ENCODE measurements at regions not wholly inside any gene's neighbourhood (a gene's known extent, or its start where the extent isn't known, plus 50 kb on each side); places are given as distances from the start of the nearest gene placed in this dataset.
A peak's percentile ranks its signal among the peaks of the same experiment; 100 is the strongest.
"Not testable (repeated sequence)": the region's sequence is repeated elsewhere in the genome, so short reads cannot be mapped to it uniquely, and the experiment has no call there.

DNA sequence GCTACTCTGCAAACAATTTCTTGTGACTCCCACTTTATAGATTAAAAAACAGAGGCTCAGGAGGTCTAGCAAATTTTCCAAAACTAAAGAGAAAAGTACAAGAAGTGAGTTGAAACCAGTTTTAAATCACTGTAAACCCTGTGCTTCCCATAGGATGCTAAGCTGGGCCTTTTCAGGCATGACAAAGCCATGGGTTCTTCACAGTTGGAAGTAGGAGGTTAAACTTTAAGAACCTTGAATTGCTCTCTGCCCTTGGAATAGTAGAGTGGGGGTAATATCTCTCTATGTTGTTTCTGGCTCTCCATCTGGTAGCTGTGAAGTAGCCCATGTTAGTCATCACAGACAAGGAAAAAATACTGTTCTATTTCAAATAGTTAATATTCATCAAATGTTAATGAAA lies 193.6 kb upstream of the SATB1 start:
- no peak for DNase-seq (ENCODE audit: low read depth)

DNA sequence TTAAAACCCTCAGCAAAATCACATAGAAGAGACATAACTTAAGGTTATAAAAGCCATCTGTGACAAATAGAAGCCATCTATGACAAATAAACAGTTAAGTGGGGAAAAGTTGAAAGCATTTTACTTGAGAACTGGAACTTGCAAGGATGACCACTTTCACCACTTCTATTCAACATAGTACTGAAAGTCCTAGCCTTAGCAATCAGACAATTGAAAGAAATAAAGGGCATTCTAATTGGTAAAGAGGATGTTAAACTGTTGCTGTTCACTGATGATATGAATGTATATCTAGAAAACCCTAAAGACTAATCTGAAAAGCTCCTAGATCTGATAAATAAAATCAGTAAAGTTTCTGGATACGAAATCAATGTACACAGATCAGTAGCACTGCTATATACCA lies 186.9 kb upstream of the SATB1 start:
- no peak for DNase-seq (ENCODE audit: low read depth)

DNA sequence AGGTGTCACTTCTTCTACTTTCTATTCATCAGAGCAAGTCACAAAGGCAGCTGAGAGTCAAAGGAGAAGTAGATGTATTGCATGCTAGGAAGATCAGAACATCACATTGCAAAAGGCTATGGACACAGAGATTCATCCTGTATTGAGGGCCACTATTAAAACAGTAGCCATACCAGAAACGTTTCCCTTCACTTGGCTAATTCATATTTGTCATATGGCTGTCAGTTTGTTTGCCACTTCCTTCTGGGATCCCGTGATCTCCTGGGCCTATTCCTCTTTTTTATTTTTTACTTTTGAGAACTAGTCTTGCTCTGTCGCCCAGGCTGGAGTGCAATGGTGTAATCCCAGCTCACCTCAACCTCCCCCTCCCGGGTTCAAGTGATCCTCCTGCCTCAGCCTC lies 184.0 kb upstream of the SATB1 start:
- no peak for DNase-seq (ENCODE audit: low read depth)

DNA sequence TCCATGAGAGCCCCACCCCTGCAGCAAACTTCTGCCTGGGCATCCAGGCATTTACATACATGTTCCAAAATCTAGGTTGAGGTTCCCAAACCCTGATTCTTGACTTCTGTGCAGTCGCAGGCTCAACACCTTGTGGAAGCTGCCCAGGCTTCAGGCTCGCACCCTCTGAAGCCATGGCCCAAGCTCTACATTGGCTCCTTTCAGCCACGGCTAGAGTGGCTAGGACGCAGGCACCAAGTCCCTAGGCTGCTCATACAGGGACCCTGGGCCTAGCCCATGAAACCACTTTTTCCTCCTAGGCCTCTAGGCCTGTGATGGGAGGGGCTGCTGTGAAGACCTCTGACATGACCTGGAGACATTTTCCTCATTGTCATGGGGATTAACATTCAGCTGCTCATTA lies 172.8 kb upstream of the SATB1 start:
- no peak for DNase-seq (ENCODE audit: low read depth)

DNA sequence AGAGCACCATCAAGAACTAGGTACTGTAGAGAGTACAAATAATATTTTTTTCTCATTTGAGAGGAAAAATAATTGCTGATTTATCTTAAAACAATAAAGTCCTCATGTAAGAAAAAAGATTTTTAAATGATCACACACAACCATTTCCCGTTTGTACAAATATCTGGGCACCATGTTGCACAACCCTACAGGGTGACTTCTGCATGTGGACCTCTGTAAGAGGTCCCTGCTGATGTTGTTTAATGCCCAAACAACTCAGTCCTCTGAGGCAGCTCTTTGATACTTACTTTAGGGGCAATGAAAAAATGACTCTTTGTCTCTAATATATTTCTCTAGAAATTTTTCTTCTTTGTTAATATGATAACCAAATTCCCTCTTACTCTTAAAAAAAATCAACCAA lies 168.1 kb upstream of the SATB1 start:
- DNase-seq (ENCODE audit: low read depth): no peak

DNA sequence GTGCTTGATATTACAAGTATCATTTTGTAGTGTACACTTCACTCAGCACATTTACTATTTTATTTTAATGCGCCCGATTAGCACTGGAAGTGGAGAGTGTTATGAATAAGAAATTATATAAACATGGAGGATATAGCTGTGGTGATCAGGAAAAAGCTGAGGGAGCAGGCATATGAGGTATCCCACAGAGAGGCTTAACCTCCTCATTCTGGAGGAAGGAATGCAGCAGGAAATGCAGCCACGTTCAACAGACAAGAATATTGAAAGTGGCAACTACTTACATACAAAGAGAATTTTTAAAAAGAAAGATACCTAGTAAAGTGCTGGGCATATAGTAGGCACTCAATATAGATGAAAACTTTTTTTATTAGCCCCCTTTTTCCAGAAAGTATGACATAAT lies 166.0 kb upstream of the SATB1 start:
- no peak for DNase-seq (ENCODE audit: low read depth)

DNA sequence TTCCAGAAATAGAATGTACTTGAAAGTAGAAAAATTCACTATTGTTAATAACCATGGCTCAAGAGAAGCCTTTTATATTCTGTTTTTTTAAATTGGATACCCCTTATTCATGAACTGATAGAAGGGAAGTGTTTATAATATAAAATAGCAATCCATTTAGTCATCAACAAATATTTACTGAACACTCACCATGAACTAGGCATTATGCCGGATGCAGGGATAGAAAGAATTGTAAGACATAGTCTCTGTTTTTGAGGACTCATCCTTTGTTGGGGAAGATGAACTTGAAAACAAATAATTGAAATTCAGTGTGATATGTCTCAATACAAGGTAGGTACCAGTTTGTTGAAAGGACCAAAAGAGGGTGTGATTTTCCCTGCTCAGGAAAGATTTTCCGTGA lies 160.9 kb upstream of the SATB1 start:
- no peak for DNase-seq (ENCODE audit: low read depth)

DNA sequence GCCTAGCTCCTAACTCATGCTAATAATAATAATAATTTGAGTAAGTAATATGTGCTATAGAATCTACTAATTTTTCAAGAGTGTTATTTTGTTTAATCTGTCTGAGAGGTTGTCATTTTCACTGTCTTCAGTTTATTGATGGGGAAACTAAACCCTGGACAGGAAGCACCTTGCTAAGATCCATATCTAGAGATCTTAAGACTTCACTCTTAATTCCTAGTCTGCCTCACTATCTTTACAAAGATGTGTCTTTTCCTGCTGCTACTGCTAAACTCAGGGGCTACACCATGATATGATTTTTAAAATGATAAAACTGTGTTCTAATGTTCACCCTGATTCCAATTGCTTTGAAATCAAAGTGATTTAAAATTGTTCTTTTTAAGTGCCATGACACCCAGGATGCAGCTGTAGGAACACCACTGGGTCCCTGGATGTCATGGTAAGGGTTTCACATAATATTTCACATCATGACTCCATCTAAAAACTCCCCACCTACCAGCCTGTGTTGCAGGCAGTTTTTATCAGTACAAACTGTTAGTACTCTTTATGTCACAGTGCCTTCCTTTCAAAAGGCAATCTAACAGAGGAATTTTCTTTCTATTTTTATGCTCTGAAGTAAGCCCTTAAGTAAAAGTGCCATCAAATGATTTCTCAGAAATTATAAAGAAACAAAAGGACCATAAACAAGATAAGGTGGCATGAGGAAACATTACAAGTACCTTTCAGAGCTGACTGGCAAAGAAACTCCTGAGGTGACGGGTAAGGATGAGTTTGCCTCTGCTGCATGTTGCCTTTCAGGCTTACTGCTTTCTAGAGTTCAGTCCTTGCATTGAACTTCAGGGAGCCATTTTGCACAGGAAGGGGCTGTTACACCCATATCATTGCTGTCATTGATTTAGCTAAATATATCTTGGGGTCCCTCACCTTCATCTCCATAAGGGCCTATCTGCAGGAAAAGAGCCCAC lies 160.1 kb upstream of the SATB1 start:
- no peak for DNase-seq (ENCODE audit: low read depth)

DNA sequence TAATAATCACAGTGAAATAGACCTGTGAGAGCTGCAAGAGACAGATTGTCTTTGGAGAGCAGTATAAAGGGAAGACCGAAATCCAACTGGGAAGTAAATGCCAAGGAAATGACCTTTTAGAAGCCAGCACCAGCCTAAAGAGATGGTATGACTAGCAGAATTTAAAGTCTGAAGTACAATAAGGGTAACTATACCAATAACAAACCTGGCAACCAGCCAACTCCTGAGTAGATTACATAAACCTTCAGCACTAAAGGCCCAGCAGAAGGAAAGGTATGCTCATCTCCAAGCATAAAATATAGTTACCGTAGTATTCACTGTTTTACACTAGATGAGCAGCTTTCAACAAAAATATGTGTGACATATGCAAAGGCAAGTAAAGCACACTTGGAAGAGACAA lies 155.1 kb upstream of the SATB1 start:
- no peak for DNase-seq (ENCODE audit: low read depth)

DNA sequence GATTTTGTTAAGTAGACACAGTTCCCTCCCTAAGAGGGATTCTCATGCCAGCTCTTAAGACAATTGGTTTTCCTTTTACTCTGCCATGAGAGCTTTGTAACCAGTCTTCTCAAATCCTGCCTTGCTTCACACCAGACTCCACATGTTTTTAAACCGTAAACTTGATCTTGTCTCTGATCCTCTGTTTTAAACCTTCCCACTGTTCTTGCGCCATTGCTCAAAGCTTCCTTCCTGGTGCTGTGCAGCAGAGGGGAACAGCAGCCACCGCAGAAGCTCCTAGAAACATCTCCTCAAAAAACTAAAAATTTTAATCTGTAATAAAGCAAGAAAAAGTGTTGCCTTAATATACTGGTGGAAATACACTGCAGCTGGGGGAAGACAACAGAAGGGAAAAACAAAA lies 154.5 kb upstream of the SATB1 start:
- DNase-seq (ENCODE audit: low read depth): no peak

DNA sequence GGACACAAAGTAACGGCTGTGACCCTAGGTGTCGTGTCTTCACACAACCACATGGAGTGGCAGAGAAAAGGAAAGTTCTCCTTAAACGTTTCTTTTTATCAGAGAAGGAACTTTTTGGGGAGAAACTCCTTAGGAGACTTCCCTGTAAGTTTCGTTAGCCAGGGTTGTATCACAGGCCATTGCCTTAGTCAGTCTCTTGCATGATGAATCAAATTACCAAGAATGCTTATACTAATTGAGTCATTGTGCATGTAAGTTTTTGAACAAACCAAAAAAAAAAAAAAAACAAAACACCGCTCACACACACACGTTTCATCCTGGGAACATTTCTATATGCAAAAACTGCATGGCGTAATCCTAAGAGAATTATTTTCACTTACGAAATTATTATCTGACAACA lies 150.4 kb upstream of the SATB1 start:
- DNase-seq (ENCODE audit: low read depth): no peak

DNA sequence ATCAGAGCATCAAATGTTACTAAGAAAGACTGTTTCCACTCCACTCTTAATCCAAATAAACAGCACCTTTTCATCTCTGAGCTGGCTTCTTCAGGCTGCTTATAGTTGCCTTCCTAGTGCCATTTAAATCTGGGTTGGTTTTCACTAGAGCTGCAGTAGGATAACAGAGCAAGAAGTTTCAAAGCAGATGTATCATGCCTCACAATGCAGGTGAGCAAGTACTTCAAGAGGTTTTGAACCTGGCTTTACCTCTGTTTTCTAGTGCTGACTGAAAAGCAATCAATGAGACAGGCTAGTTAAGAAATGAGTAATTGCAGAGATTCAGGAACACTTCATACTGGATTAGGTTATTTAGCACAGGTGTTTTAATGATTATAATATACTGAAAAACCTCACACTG lies 147.7 kb upstream of the SATB1 start:
- no peak for DNase-seq (ENCODE audit: low read depth)

DNA sequence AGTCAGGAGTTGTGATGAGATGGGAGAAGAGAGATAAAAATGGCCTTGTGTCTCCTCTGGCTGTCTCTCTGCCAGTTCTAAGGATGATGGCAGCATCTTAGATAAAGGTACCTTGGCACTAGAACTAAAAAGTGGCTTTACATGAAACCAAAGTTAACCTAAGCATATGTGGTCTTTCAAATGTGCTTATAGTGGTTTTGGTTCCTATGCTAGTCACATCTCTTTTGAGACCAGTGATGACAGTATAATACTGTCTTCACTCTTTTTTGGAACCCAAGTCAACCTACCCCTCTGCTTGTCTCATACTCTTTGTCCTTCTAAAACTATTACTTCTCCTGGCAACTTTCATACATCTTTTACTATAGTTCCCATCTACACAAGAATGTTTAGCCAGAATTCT lies 142.2 kb upstream of the SATB1 start:
- DNase-seq (ENCODE audit: low read depth): no peak

DNA sequence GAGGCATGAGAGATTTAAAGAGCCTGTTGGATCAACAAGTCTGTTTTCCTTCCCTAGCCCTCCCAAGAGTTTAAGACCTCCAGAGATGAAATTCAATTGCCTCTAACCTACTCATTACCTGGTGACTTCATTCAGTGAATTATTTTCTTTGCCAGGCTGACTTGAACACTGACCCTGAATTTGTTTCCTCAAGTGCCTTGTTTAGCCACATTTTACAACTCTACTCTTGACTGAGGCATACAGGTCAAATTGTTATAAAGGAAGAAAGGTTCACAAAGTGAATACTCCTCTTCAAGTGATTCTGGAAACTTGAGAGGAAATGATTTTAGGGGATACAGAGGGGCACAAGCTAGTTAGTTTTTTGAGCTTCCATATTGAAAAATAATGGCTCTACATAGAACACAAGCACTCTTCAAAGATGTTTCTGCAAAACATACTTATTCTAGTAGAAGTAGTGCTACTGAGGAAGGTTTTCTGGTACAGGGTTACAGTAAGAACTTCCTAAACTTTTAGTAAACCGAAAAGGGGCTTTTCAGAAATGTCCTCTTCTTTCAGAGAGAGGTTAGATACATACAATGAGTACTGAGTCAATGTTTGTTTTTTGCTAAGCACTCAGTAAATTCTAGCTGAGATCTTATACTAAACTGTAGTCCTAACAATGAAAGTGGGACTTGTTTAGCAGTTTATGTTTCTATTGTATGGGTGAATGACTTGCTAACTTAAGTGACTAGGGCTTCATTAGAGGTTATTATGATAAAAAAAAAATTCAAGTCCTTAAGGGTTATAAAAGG lies 137.4 kb upstream of the SATB1 start:
- no peak for DNase-seq (ENCODE audit: low read depth)

DNA sequence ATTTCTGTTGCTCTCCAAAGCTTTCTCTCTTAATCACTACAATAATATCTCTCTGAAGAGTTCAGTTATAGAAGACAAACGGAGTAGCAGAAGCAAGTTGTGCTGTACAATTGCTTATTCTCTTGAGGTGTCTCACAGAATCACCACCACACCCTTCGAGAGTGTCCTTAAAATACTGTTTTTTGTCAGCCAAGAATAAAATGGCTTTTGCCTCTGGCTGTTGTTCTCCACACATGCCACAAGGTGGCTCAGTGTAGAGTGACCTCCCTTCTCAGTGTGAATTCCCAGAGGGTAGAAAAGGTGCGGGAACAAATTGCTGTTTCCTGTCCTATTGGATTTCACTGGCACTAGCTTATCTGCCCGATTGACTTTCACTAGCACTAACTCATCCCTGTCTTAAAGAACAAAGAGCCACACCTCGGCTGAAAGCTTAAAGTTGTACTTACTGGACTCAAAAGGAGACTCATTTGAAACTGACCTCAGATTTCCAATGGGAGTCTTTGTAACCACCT lies 134.2 kb upstream of the SATB1 start:
- peak; percentile 9 for DNase-seq (ENCODE audit: low read depth)

DNA sequence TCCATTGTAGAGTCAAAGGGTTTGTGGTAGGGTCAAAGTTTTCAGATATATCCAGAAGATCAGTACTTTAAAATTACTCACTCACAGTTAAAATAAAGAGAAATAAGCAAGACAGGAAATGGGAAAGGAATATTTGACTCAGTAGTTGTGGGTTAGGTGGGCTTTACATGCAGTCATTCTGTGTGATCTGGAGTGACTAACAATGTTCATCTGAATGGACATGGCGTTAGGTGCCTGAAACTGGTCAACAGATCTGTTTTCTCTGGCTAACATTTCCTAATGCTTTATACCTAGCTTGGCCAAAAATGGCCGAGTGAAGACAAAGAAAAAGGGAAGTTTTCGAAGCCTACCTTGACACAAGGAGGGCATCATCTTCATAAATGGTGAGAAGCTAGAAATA lies 133.4 kb upstream of the SATB1 start:
- no peak for DNase-seq (ENCODE audit: low read depth)

DNA sequence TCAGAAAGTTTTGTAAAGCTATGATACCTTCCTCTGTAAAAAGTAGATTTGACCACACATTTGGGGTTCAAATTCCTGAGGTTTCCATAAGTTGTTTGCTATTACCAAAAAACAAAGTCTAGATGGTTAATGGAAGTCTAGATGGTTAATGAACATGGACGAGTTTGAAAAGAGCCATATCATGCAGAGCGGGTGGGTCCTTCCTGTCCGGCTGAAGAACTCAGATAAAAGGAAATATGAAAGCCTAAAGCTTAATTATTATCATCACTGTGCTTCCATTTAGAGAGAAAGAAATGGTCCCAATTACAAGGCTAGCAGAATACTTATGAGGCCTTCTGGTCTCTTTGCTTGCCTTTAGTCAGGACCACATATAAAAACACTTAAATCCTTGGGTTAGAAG lies 132.1 kb upstream of the SATB1 start:
- DNase-seq (ENCODE audit: low read depth): no peak

DNA sequence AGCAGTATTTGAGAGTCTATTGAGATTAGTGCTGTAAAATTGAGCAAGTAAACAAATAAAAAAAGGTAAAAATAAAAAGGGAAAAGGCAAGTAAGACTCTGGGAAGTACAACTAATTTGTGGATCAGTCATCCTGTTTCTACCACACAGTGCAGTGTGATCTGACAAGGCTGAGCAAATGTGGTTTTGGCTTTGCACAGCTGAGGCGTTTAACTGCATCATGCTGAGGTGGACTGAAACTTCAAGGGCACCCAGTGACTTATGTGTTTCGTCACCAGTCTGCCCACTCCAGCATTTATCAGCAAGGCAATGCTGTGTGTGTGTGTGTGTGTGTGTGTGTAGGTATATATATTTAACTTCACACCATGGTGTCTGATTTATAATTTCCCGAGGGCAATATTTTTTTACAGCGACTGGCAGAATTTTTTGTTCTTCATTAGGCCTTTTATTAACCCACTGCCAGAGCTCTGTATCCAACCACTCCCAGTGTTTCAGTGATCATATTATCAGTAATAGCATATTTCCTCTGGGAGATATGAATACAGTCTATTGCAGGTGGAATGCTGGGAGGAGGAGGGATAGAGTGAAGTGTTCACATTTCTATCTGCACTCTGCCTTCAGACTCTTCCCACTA lies 131.5 kb upstream of the SATB1 start:
- DNase-seq (ENCODE audit: low read depth): peak; percentile 38

DNA sequence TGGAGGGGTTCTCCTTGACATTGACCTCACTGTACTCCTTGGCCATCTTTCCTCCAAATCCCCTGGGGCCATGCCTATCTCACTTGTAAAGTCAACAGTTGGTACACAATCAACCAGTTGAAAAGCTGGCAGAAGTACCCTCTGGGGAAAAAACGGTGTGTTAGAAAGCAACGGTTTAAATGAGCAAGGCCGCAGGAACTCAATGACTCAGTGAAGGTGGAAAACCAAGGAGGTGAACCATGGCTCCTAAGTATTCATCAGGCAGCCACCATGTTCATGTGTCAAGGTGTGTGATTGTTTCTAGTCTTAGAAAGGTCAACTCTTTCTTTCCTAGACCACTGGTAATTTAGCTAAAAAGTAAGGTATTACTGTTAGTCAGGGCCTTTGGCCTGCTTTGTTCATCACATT lies 130.9 kb upstream of the SATB1 start:
- no peak for DNase-seq (ENCODE audit: low read depth)

DNA sequence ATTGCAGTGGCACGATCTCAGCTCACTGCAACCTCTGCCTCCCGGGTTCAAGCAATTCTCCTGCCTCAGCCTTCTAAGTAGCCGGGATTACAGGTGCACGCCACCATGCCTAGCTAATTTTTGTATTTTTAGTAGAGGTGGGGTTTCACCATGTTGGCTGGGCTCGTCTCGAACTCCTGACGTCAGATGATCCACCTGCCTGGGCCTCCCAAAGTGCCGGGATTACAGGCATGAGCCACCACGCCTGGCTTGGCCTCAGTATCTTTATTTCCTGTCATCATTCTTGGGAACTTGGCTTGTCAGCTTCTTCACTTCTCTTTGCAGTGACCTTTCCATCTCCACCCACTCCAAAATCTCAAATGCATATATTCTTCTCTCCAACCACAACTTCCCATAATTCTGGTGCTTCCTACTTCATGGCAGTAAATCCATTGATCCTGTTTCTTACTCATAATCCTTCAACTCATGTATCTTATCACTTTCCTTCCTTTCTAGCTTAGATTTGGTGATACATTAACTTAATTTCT lies 127.5 kb upstream of the SATB1 start:
- not testable (repeated sequence) for DNase-seq (ENCODE audit: low read depth)

DNA sequence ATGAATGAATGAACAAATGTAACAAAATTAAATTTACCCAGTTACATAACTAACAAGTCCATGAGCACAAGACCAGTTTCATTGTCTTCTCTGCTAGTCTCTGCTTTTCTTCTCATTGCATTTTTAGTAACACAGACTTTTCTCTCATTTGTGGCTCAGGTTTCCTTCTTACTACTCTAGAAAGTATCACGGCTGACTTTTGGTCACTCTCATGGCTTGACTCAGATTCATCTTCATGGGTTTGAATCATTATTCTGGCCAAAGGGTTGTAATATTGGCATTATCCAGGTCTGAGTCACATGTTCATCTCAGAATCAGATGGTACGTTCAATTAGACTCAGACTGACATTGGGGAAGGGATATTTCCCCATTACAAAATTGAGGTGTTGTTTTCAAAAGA lies 121.5 kb upstream of the SATB1 start:
- no peak for DNase-seq (ENCODE audit: low read depth)

DNA sequence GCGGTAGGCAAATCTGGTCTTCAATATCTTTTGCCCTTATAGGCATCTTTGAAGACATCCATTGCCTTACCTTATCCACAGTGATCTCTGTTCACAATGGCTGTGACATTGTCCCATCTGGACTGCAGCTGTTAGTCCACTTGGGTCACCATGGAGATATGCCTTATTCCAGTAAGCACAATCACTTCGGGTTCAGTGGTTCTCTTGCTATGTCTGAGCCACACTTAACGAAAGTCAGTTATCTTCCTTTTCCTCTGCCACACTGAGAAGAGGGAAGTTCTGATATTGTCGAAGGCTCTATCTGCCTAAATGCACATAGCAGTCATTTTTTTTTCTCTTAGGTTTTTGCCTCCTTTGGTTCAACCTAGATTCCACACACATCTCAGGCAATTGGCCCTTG lies 119.0 kb upstream of the SATB1 start:
- no peak for DNase-seq (ENCODE audit: low read depth)
